H9 (cell line): ENCODE measurements at regions not wholly inside any gene's neighbourhood (a gene's known extent, or its start where the extent isn't known, plus 50 kb on each side); places are given as distances from the start of the nearest gene placed in this dataset.

Experiments used
- DNase-seq: peaks from one replicate; pipeline ENCODE4 v3.0.0-alpha.2; 2017
- H2AFZ ChIP-seq: one replicate; pipeline ENCODE4 v1.6.1; 2013; ENCODE audit warnings: mild to moderate bottlenecking, low read length, control low read depth, moderate library complexity
- H2AK5ac ChIP-seq: 2 replicates; pipeline ENCODE4 v1.6.1; 2013; ENCODE audit warnings: low read length, control low read depth, mixed read lengths; ENCODE audit not compliant: insufficient read length
- H2BK120ac ChIP-seq: one replicate; pipeline ENCODE4 v1.6.1; 2013; ENCODE audit warnings: low read depth, mild to moderate bottlenecking, low read length, control low read depth, inconsistent platforms; ENCODE audit not compliant: poor library complexity, severe bottlenecking
- H2BK12ac ChIP-seq: 2 replicates; pipeline ENCODE4 v1.6.1; 2013; ENCODE audit warnings: low read length, control low read depth, mixed read lengths, low read depth; ENCODE audit not compliant: insufficient read length
- H2BK15ac ChIP-seq: 2 replicates; pipeline ENCODE4 v1.6.1; 2013; ENCODE audit warnings: low read depth, low read length, control low read depth
- H2BK20ac ChIP-seq: one replicate; pipeline ENCODE4 v1.6.1; 2013; ENCODE audit warnings: low read depth, mild to moderate bottlenecking, low read length, control low read depth, inconsistent platforms; ENCODE audit not compliant: poor library complexity, severe bottlenecking
- H2BK5ac ChIP-seq: 2 replicates; pipeline ENCODE4 v1.6.1; 2013; ENCODE audit warnings: low read length, control low read depth, mixed read lengths; ENCODE audit not compliant: insufficient read length
- H3K14ac ChIP-seq: 2 replicates; pipeline ENCODE4 v1.6.1; 2013; ENCODE audit warnings: low read length, control low read depth; ENCODE audit not compliant: insufficient read depth
- H3K18ac ChIP-seq: 2 replicates; pipeline ENCODE4 v1.6.1; 2013; ENCODE audit warnings: low read depth, mild to moderate bottlenecking, mixed read lengths, low read length, control low read depth; ENCODE audit not compliant: insufficient read length
- H3K23ac ChIP-seq: 2 replicates; pipeline ENCODE4 v1.6.1; 2013; ENCODE audit warnings: low read length, control low read depth, mixed read lengths, low read depth; ENCODE audit not compliant: insufficient read length
- H3K23me2 ChIP-seq: 2 replicates; pipeline ENCODE4 v1.6.1; 2013; ENCODE audit warnings: low read depth, mild to moderate bottlenecking, mixed read lengths, low read length, control low read depth; ENCODE audit not compliant: insufficient read length, poor library complexity, severe bottlenecking
- H3K27ac ChIP-seq: 2 replicates; pipeline ENCODE4 v1.5.1; 2013; ENCODE audit warnings: low read length, control low read depth, mixed read lengths, low read depth; ENCODE audit not compliant: insufficient read length
- H3K27me3 ChIP-seq: 2 replicates; pipeline ENCODE4 v1.6.1; 2013; ENCODE audit warnings: low read length, control low read depth, inconsistent platforms; ENCODE audit not compliant: insufficient read depth
- H3K4ac ChIP-seq: 2 replicates; pipeline ENCODE4 v1.6.1; 2013; ENCODE audit warnings: low read depth, mild to moderate bottlenecking, control low read depth, inconsistent platforms, low read length, moderate library complexity
- H3K4me1 ChIP-seq: 2 replicates; pipeline ENCODE4 v1.6.1; 2013; ENCODE audit warnings: low read length, control low read depth, inconsistent platforms; ENCODE audit not compliant: insufficient read depth
- H3K4me2 ChIP-seq: 2 replicates; pipeline ENCODE4 v1.6.1; 2013; ENCODE audit warnings: low read length, control low read depth, mixed read lengths; ENCODE audit not compliant: insufficient read length, insufficient read depth
- H3K56ac ChIP-seq: 2 replicates; pipeline ENCODE4 v1.6.1; 2013; ENCODE audit warnings: low read depth, mild to moderate bottlenecking, mixed read lengths, low read length, control low read depth; ENCODE audit not compliant: insufficient read length
- H3K79me1 ChIP-seq: 2 replicates; pipeline ENCODE4 v1.6.1; 2013; ENCODE audit warnings: low read depth, mild to moderate bottlenecking, moderate library complexity, low read length, control low read depth, inconsistent platforms; ENCODE audit not compliant: insufficient read depth, poor library complexity, severe bottlenecking
- H3K79me2 ChIP-seq: 2 replicates; pipeline ENCODE4 v1.6.1; 2013; ENCODE audit warnings: low read length, control low read depth, inconsistent platforms; ENCODE audit not compliant: insufficient read depth
- H3K9ac ChIP-seq: 2 replicates; pipeline ENCODE4 v1.6.1; 2013; ENCODE audit warnings: low read length, control low read depth, mixed read lengths; ENCODE audit not compliant: insufficient read length; ENCODE audit errors: extremely low read depth
- H3K9me3 ChIP-seq: one replicate; pipeline ENCODE4 v1.6.1; 2013; ENCODE audit warnings: low read depth, low read length, inconsistent platforms; ENCODE audit not compliant: control insufficient read depth
- H3T11ph ChIP-seq: one replicate; pipeline ENCODE4 v1.6.1; 2013; ENCODE audit warnings: mild to moderate bottlenecking, low read length, control low read depth, inconsistent platforms
- H4K20me1 ChIP-seq: one replicate; pipeline ENCODE4 v1.6.1; 2013; ENCODE audit not compliant: control insufficient read depth, insufficient read length, insufficient read depth
- H4K5ac ChIP-seq: 2 replicates; pipeline ENCODE4 v1.6.1; 2013; ENCODE audit warnings: low read depth, mild to moderate bottlenecking, mixed read lengths, low read length, control low read depth; ENCODE audit not compliant: insufficient read length
- H4K8ac ChIP-seq: replicated peaks from 2 replicates; pipeline ENCODE4 v1.6.1; 2013; ENCODE audit warnings: low read length, control low read depth, mixed read lengths, low read depth; ENCODE audit not compliant: insufficient read length
- H4K91ac ChIP-seq: 2 replicates; pipeline ENCODE4 v1.6.1; 2013; ENCODE audit warnings: low read depth, mild to moderate bottlenecking, moderate library complexity, mixed read lengths, low read length, control low read depth; ENCODE audit not compliant: insufficient read length
- H3K27ac Mint-ChIP-seq, 3 experiments: 2 replicates in 2 of 3; 3 replicates in 1 of 3; pipeline ENCODE4 v1.8.0; 2020 to 2021; ENCODE audit warnings: mixed read lengths in 3 of 3, mild to moderate bottlenecking in 1 of 3, moderate library complexity in 1 of 3
- H3K27me3 Mint-ChIP-seq: 2 replicates; pipeline ENCODE4 v1.8.0; 2021; ENCODE audit warnings: low read depth, mild to moderate bottlenecking, moderate library complexity, mixed read lengths
- H3K36me3 Mint-ChIP-seq, 3 experiments: 2 replicates in 2 of 3; 3 replicates in 1 of 3; pipeline ENCODE4 v1.8.0; 2020 to 2021; ENCODE audit warnings: low read depth in 3 of 3, mixed read lengths in 3 of 3; ENCODE audit not compliant: insufficient read depth in 1 of 3
- H3K4me1 Mint-ChIP-seq, 2 experiments: 2 replicates each; pipeline ENCODE4 v1.8.0; 2020; ENCODE audit warnings: mixed read lengths in 2 of 2
- H3K4me3 Mint-ChIP-seq, 2 experiments: 2 replicates in 1 of 2; 3 replicates in 1 of 2; pipeline ENCODE4 v1.8.0; 2020 to 2021; ENCODE audit warnings: mild to moderate bottlenecking in 2 of 2, mixed read lengths in 2 of 2, moderate library complexity in 1 of 2
- H3K9me3 Mint-ChIP-seq, 2 experiments: 2 replicates in 1 of 2; 3 replicates in 1 of 2; pipeline ENCODE4 v1.8.0; 2020; ENCODE audit warnings: mild to moderate bottlenecking in 2 of 2, mixed read lengths in 2 of 2, moderate library complexity in 1 of 2
- CTCF ChIP-seq: fragments of 200-600 bp; sonication (generic); conservative IDR thresholded peaks from 3 replicates; pipeline ENCODE4 v1.8.0; 2021; ENCODE audit warnings: antibody characterized with exemption, mild to moderate bottlenecking
- WGBS: extraction: QIAGEN DNeasy Blood & Tissue Kit; methylation state at CpG from one replicate; pipeline ENCODE4 v1.1.7; 2013; ENCODE audit warnings: missing lambda C conversion rate, low lambda C conversion rate, mixed read lengths; ENCODE audit not compliant: insufficient read length; ENCODE audit errors: extremely low coverage; 5-methylcytosine and 5-hydroxymethylcytosine counted together

GRCh38 chr7:94062372-94062771 lies 58.2 kb upstream of the BET1 start:
- Histone ChIP-seq H4K8ac (no peak overlapping the region), H2AK5ac (no peak overlapping the region), H3K4ac (no peak overlapping the region), H4K5ac (no peak overlapping the region), H3K27me3 (no peaks in the 10 kb centered on the region), H3K79me1 (no peaks in the 10 kb centered on the region), H3K23ac (no peak overlapping the region), H2BK15ac (no peak overlapping the region), H3K4me2 (no peak overlapping the region), H3K27ac (no peak overlapping the region), H2BK12ac (no peak overlapping the region), H2AFZ (no peak overlapping the region), H3K9ac (no peak overlapping the region), H4K91ac (no peak overlapping the region), H3K9me3 (no peaks in the 10 kb centered on the region), H3K23me2 (no peaks in the 10 kb centered on the region), H3K79me2 (no peaks in the 10 kb centered on the region), H3K4me1 (no peaks in the 10 kb centered on the region), H2BK5ac (no peak overlapping the region), H3K18ac (no peak overlapping the region), H3K14ac (no peak overlapping the region), H2BK120ac (no peak overlapping the region), H2BK20ac (no peak overlapping the region), H4K20me1 (no peaks in the 10 kb centered on the region), H3K56ac (no peak overlapping the region), H3T11ph (no peak overlapping the region)
- Mint-ChIP-seq H3K4me3 (no peak overlapping the region), H3K4me1 (peaks cover 0 to 3% of the 10 kb centered on the region in 2 experiments; a peak in 2 of 4 replicates), H3K27ac (no peak overlapping the region), H3K36me3 (no peaks in the 10 kb centered on the region), H3K27me3 (no peaks in the 10 kb centered on the region), H3K9me3 (no peaks in the 10 kb centered on the region)
- TF ChIP-seq CTCF, result no peak
- no peak for DNase-seq
- no CpG with 5 or more reads among the region's 3 CpGs for WGBS
